ENCODE measurements at regions not wholly inside any gene's neighbourhood (a gene's known extent, or its start where the extent isn't known, plus 50 kb on each side); places are given as distances from the start of the nearest gene placed in this dataset.
"Not testable (repeated sequence)": the region's sequence is repeated elsewhere in the genome, so short reads cannot be mapped to it uniquely, and the experiment has no call there.

GRCh38 chrX:55161581-55161980 lies 58.6 kb upstream of the PAGE5 start:
- peaks cover 6% of the 10 kb centered on the region; the same call in 2 of the 3 replicates for H3K4me1 ChIP-seq
- TF ChIP-seq RARB (CRISPR knock-in tag; IDR thresholded peaks at IDR 0.05) = no peak
- no peak for TF ChIP-seq SREBF2 (IDR thresholded peaks at IDR 0.05)
- no peak for TF ChIP-seq ZSCAN20 (CRISPR knock-in tag; IDR thresholded peaks at IDR 0.05)
- TF ChIP-seq POLR2AphosphoS2 (conservative IDR thresholded peaks at IDR 0.05; ENCODE audit: low read length) = no peak
- TF ChIP-seq MAZ (IDR thresholded peaks at IDR 0.05; ENCODE audit: borderline replicate concordance, low read depth, low read length) = no peak
- TF ChIP-seq PHF8 (IDR thresholded peaks at IDR 0.05; ENCODE audit: borderline replicate concordance, low read depth) = no peak
- TF ChIP-seq CBX2 (IDR thresholded peaks at IDR 0.05; ENCODE audit: borderline replicate concordance, low read depth) = no peak
- ATAC-seq = peak; percentile 27 to 30; a peak in 5 of 6 replicates
- peak overlapping the region; percentile 98 for H3K4me2 ChIP-seq
- FAIRE-seq = no peak
- ChIA-PET CTCF (interaction anchor here (1.2 to 1.4 kb wide), 2 partner anchors 21 to 39 kb away, joined by 3 to 5 read pairs; no protein-coding TSS in a partner anchor), POLR2A (interaction anchor here (0.6 to 1.2 kb wide), 3 partner anchors 72 to 556 kb away, joined by 5 to 6 read pairs (median 5); partner anchors contain the start of genes APEX2 and RRAGB)
- H3K27ac ChIP-seq = peak overlapping the region; percentile 93 to 94
- DNase-seq (ENCODE audit: low read depth in 1 of 2, low spot score in 1 of 2) = no peak
- H3K4me3 ChIP-seq = peak overlapping the region; percentile 83
- WGBS (ENCODE audit: missing lambda C conversion rate) = 36% methylated on average over 8 of the region's 12 CpGs
- H3K9me3 ChIP-seq = no peaks in the 10 kb centered on the region

- H3K27ac ChIP-seq = no peak overlapping the region
- no peak for DNase-seq (ENCODE audit: low read depth in 1 of 2, low spot score in 1 of 2)
- FAIRE-seq = no peak
- no peaks in the 10 kb centered on the region for H3K9me3 ChIP-seq
- TF ChIP-seq MAZ (IDR thresholded peaks at IDR 0.05; ENCODE audit: borderline replicate concordance, low read depth, low read length) = no peak
- no peak for TF ChIP-seq ZNF302 (CRISPR knock-in tag; IDR thresholded peaks at IDR 0.05)
- no peak for TF ChIP-seq TFCP2L1 (CRISPR knock-in tag; IDR thresholded peaks at IDR 0.05)
- no peak for TF ChIP-seq ZFP36 (IDR thresholded peaks at IDR 0.05; ENCODE audit: borderline replicate concordance, partially characterized antibody)
- TF ChIP-seq CEBPB (IDR thresholded peaks at IDR 0.05) = no peak
- no peak for TF ChIP-seq ZC3H11A (IDR thresholded peaks at IDR 0.05)
- no peak for TF ChIP-seq ESRRA (IDR thresholded peaks at IDR 0.05; ENCODE audit: borderline replicate concordance, low read length)
- no peak for TF ChIP-seq NR3C1 (IDR thresholded peaks at IDR 0.05)
- TF ChIP-seq BHLHE40 (IDR thresholded peaks at IDR 0.05; ENCODE audit: low read depth, low read length) = no peak
- no peak for TF ChIP-seq BCL3 (IDR thresholded peaks at IDR 0.05)
- TF ChIP-seq FOSB (CRISPR knock-in tag; IDR thresholded peaks at IDR 0.05) = no peak
- no peak for TF ChIP-seq PBX3 (IDR thresholded peaks at IDR 0.05)
- TF ChIP-seq KDM1A (IDR thresholded peaks at IDR 0.05; ENCODE audit: low read depth) = no peak
- TF ChIP-seq JUNB (IDR thresholded peaks at IDR 0.05) = no peak
- no peak for TF ChIP-seq TP53 (CRISPR knock-in tag; IDR thresholded peaks at IDR 0.05)
- no peak for TF ChIP-seq FOXS1 (CRISPR knock-in tag; IDR thresholded peaks at IDR 0.05)
- no peak for TF ChIP-seq NPAS2 (CRISPR knock-in tag; IDR thresholded peaks at IDR 0.05; ENCODE audit: borderline replicate concordance)
- 86% methylated on average over 3 of the region's 3 CpGs for WGBS (ENCODE audit: missing lambda C conversion rate)
- H3K4me3 ChIP-seq = no peak overlapping the region
- H3K4me2 ChIP-seq = no peak overlapping the region
- H3K4me1 ChIP-seq = peaks cover 6% of the 10 kb centered on the region; the same call in 2 of the 3 replicates
- ChIA-PET CTCF (no interaction called here), POLR2A (no interaction called here)
- ATAC-seq = no peak
These were observed 57.0 kb upstream of the PAGE5 start for GRCh38 chrX:55163171-55163570.

- CTCF ChIA-PET; DNase-seq (ENCODE audit: low read depth in 1 of 2, low spot score in 1 of 2); POLR2A ChIA-PET; ATAC-seq; H3K27ac ChIP-seq; FAIRE-seq; H3K4me3 ChIP-seq; H3K4me2 ChIP-seq; H3K4me1 ChIP-seq; H3K9me3 ChIP-seq: not testable (repeated sequence)
- WGBS (ENCODE audit: missing lambda C conversion rate) = 31% methylated on average over 4 of the region's 4 CpGs
These were observed 55.1 kb upstream of the PAGE5 start for GRCh38 chrX:55165026-55165425.

All from A549 (cell line).